Erythroblast (primary cell): ENCODE measurements at regions not wholly inside any gene's neighbourhood (a gene's known extent, or its start where the extent isn't known, plus 50 kb on each side); places are given as distances from the start of the nearest gene placed in this dataset.

Experiments
- GATA1 ChIP-seq: IDR thresholded peaks from 2 replicates; pipeline ENCODE4 v1.6.1; 2011; ENCODE audit warnings: low read depth, mild to moderate bottlenecking, control low read depth, low read length, moderate library complexity
- POLR2A ChIP-seq: IDR thresholded peaks from 2 replicates; pipeline ENCODE4 v1.6.1; 2011; ENCODE audit warnings: mild to moderate bottlenecking, low read length

DNA sequence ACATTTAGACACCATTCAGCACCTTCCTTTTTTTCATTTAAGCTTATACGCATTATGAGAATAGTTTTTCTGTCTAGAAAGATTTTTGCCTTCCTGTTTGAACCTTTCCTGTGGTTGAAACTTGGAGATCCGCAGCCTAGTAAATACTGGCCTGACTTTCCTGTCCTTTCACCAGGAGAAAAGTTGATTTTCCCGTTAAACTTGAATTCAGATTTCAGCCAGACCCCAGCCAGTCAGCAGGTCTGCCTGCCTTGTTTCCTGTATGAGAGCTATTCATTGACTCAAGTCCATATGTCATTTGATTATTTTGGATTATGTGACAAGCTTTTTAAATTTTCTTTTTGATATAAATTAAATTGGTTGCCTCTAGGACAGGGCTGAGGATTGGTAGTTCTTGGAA, 71.5 kb downstream of the EVX1 start:
- no peak for TF ChIP-seq POLR2A
- no peak for TF ChIP-seq GATA1
